Gastrocnemius medialis (tissue), 4 donors: ENCODE measurements at regions not wholly inside any gene's neighbourhood (a gene's known extent, or its start where the extent isn't known, plus 50 kb on each side); places are given as distances from the start of the nearest gene placed in this dataset.

Experiments used
- CTCF ChIP-seq, 5 experiments: fragments of 450-650 bp in 3 of 5; fragments of 200-600 bp in 2 of 5; sonication (generic) in 2 of 5; IDR thresholded peaks in 4 of 5; conservative IDR thresholded peaks in 1 of 5; 1 replicate in 4 of 5; 2 replicates in 1 of 5; pipeline ENCODE4 v1.5.1; 2016 to 2019; ENCODE audit warnings: antibody characterized with exemption in 5 of 5, mild to moderate bottlenecking in 3 of 5, moderate library complexity in 3 of 5
- POLR2A ChIP-seq, 2 donors: fragments of 450-650 bp; IDR thresholded peaks; one replicate each; pipeline ENCODE4 v1.6.1; 2017; ENCODE audit warnings: antibody characterized with exemption in 2 of 2, mild to moderate bottlenecking in 2 of 2, moderate library complexity in 2 of 2

- TF ChIP-seq POLR2A (IDR thresholded peaks at IDR 0.05) (no peak), CTCF (IDR thresholded peaks at IDR 0.05 in 4 of 5, conservative IDR thresholded peaks at IDR 0.05 in 1 of 5) (no peak)
Measured at GRCh38 chr6:170462366-170463020, 90.6 kb downstream of the PSMB1 start.
